A549 (cell line): ENCODE measurements at regions not wholly inside any gene's neighbourhood (a gene's known extent, or its start where the extent isn't known, plus 50 kb on each side); places are given as distances from the start of the nearest gene placed in this dataset.

ENCODE experiments used
- BHLHE40 ChIP-seq: IDR thresholded peaks from 2 replicates; pipeline ENCODE4 v1.6.1; 2012; ENCODE audit warnings: low read depth, low read length, inconsistent platforms
- CTCF ChIP-seq: fragments of >200 bp; sonication (Bioruptor Twin); formaldehyde crosslinking; IDR thresholded peaks from 3 replicates; pipeline ENCODE4 v1.5.1; 2016
- EP300 ChIP-seq, 2 experiments: fragments of >200 bp; sonication (Bioruptor Twin); formaldehyde crosslinking; IDR thresholded peaks; 2 replicates in 1 of 2; 3 replicates in 1 of 2; pipeline ENCODE4 v1.6.1; 2016 to 2017
- FOSL2 ChIP-seq, 2 experiments: fragments of 450-650 bp in 1 of 2; fragments of >200 bp in 1 of 2; sonication (Bioruptor Twin) in 1 of 2; formaldehyde crosslinking; IDR thresholded peaks; 2 replicates each; pipeline versions ENCODE4 v1.5.0 to v1.6.1; 2016 to 2020; ENCODE audit warnings: mild to moderate bottlenecking in 1 of 2, moderate library complexity in 1 of 2
- GATA3 ChIP-seq: IDR thresholded peaks from 2 replicates; pipeline ENCODE4 v1.6.1; 2012; ENCODE audit warnings: borderline replicate concordance
- HMGXB4 ChIP-seq: fragments of 250-450 bp; sonication (Bioruptor Pico); IDR thresholded peaks from 2 replicates; pipeline ENCODE4 v1.5.0; 2021; ENCODE audit warnings: mild to moderate bottlenecking, moderate library complexity, borderline replicate concordance
- MAX ChIP-seq: IDR thresholded peaks from 2 replicates; pipeline ENCODE4 v1.6.1; 2012
- NR3C1 ChIP-seq: fragments of >200 bp; sonication (Bioruptor Twin); formaldehyde crosslinking; IDR thresholded peaks from 3 replicates; pipeline ENCODE4 v1.6.1; 2017
- PBX3 ChIP-seq: IDR thresholded peaks from 2 replicates; pipeline ENCODE4 v1.6.1; 2012
- POLR2A ChIP-seq: IDR thresholded peaks from 2 replicates; pipeline ENCODE4 v1.6.1; 2012; ENCODE audit warnings: mild to moderate bottlenecking, low read length
- RARB ChIP-seq: fragments of 250-450 bp; sonication (Bioruptor Pico); IDR thresholded peaks from 2 replicates; pipeline ENCODE4 v1.8.0; 2021; ENCODE audit warnings: mild to moderate bottlenecking, moderate library complexity
- RFX5 ChIP-seq: fragments of 450-650 bp; IDR thresholded peaks from 2 replicates; pipeline ENCODE4 v1.7.1; 2014; ENCODE audit warnings: antibody characterized with exemption, mild to moderate bottlenecking, moderate library complexity

GRCh38 chr11:45741032-45741431, 63.9 kb upstream of the SLC35C1 start:
- TF ChIP-seq PBX3 = no peak
- no peak for TF ChIP-seq CTCF
- TF ChIP-seq GATA3 = no peak
- no peak for TF ChIP-seq BHLHE40
- no peak for TF ChIP-seq RARB (CRISPR knock-in tag)
- TF ChIP-seq POLR2A = no peak
- no peak for TF ChIP-seq HMGXB4 (CRISPR knock-in tag)
- TF ChIP-seq EP300 (IDR thresholded peaks at IDR 0.05) = no peak
- TF ChIP-seq MAX = no peak
- TF ChIP-seq NR3C1 = no peak
- TF ChIP-seq FOSL2 (IDR thresholded peaks at IDR 0.05) = no peak
- TF ChIP-seq FOSL2 (CRISPR knock-in tag; IDR thresholded peaks at IDR 0.05) = no peak
- no peak for TF ChIP-seq RFX5
